NCI-H2029 (cell line): ENCODE measurements at regions not wholly inside any gene's neighbourhood (a gene's known extent, or its start where the extent isn't known, plus 50 kb on each side); places are given as distances from the start of the nearest gene placed in this dataset.

Experiments
- DNase-seq: peaks from one replicate; lab custom pipeline; 2025; lab: John Stamatoyannopoulos, UW

DNA sequence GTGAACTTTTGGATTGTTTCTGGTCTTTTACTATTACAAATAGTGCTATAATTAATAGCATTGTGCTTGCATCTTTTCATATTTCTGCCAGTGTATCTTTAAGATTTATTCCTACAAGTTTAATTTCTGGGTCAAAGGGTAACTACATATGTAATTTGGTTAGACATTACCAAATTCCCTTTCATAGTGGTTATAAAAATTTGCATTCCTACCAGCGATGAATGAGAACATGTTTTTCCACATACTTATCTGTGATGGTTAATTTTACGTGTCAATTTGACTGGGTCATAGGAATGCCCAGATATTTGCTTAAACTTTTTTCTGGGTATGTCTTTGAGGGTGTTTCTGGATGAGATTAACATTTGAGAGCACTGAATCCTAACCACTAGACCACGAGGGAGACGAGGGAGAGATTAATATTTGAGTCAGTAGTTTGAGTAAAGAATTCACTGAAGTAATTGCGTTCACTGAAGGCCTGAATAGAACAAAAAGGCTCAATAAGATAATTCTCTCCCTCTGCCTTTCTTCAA lies 132.3 kb upstream of the NEO1 start:
- DNase-seq: no peak

DNA sequence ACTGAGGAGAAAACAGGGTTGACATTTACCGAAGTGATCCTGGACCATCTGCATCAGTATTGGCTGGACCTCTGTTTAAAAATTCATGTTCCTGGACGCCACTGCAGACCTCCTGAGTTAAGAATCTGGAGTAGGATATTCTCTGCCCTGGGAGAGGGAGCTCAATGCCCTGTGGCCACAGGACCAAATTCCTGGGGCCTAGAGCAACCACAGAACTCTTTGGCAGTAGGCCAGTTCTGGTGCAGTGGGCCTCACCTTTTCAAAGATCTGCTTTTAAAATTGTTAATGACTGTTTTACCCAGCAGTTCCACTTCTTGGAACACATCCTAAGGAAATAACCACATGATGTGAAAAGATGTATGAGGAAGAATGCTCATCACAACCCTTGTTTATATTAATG lies 133.3 kb upstream of the ADPGK start:
- DNase-seq: no peak

DNA sequence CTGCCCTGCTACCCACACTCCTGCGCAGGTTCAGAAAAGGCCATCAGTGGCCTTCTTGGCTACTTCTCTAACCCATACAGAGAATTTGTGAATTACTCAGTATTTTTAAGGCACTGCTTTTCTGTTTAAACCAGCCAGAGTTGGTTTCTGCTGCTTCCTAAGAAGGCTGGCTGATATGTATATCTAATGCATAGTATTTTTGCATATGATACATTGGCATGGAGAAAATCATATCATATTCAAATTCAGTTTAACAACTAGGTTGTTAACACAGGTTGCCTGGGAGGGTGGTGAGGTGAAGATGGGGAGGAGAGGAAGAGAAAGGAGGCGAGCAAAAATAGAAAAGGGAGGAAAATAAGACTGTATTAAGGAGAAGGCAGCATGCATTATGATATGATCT lies 132.8 kb upstream of the ADPGK start:
- no peak for DNase-seq

DNA sequence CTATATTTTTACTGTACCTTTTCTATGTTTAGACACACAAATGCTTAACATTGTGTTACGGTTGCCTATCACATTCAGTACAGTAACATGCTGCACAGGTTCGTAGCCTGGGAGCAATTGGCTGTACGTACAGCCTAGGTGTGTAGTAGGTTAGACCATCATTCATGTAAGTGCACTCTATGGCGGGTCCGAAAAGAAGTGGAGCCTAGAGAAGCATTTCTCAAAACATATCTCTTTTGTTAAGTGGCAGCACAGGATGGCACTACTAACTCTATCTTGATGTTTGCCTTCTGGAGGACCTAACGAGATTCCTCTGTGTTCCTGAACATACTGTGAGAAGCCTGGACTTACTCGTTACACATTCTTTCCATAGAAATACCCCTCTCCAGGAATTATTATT lies 132.3 kb upstream of the ADPGK start:
- no peak for DNase-seq

DNA sequence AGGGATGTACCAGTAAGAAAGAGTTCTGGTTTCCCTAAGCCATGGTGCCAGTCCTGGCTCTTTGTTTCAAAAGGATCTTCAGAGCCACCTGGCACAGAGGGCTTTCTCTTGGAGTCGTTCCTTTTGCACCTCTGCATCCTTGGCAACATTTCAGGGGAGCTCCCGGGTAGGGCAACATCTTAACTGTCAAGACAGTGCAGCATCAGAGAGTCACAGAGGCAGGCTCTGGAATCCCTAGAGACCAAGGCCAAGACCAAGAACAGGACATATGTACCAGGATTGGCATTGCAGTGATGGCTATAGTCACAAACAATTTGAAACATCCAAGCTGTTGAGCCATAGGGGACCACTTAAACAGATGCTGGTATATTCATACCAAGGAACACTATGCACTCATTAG lies 129.4 kb upstream of the ADPGK start:
- no peak for DNase-seq

DNA sequence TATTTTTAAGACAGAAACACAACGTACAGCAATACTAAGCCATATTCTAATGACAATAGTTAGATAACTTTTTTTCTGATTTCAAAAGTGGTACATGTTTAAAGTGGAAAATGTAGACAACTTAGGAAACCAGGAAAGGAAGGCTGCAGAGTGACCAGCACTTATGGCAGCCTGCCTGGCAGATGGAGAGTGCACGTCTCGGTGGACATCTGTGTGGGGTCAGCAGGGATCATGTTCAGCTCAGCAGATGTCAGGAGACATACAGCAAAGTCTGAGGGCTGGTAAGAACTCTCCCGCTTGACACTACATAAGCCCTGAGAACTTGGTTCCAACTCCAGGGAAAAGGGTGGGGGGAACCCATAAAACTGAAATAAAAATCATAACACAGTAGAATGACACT lies 128.6 kb upstream of the ADPGK start:
- DNase-seq: no peak

DNA sequence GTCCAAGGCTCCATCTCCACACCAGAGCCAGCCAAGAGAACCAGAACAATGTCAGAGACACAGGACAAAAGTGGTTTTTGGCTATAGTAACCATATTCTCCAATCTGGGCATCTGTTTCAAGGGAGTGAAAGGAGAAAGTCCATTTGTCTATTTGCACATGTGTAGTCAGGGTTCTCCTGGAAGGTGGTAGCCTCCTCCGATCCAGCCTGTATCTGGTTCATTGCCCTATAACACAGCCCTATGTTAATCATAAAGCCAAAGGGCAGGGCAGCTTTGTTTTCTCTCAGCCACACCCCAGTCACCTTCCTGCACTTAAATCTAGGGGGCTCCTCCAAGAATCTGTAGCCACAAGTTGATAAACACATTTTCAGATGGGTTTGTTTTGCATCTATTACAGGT lies 128.1 kb upstream of the ADPGK start:
- no peak for DNase-seq

DNA sequence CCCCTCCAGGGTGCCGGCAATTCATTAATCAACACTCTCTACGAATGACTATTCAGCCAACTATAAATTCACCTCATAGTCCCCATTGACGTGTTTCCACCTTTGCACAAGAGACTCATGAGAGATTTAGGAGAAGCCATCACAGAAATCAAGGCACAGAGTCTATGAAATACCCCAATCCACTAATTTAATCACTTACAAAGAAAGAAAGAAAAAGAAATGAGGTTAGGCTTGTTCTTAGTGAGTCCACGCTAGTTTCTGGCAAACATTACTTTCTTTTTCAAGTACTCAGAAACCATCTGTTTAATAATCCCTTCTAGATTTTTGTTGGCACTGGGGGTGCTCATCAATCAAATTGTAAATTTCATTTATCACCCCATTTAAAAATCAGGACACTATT lies 125.2 kb upstream of the ADPGK start:
- DNase-seq: no peak

DNA sequence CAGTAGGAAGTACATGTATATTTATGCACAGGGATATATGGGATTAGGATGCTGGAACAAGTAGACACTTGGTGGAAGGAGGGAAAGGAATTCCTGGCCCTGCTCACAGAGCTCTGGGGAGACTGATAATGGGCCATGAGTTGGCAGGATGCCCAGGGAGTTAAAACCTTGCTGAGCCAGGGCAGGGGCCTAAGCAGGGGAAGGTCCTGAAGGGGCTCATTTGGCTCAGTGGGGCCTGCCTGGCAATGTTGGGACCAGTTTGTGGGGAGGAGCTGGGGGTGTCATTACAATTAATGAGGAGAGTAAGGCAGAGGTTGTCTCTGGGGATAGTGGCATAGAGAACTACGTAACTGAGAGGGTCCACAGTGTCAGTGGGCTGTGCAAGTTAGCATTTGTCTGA lies 124.2 kb upstream of the ADPGK start:
- DNase-seq: no peak

DNA sequence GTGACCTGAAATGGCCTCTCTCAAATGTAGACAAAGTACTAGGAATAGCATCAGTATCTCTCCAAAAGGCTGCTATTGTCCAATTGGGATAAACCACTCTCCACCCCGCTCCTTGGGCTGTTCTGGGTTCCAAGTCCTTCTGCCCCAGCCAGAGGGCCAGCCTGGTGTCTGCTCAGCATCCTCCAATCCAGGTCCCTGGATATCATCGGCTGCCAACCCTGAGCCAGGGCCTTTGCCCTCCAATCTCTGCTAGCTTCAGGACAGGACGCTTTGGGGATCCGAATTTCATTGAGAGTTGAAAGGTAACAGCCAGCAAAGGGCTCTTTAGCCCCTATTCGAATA lies 119.3 kb upstream of the ADPGK start:
- no peak for DNase-seq

DNA sequence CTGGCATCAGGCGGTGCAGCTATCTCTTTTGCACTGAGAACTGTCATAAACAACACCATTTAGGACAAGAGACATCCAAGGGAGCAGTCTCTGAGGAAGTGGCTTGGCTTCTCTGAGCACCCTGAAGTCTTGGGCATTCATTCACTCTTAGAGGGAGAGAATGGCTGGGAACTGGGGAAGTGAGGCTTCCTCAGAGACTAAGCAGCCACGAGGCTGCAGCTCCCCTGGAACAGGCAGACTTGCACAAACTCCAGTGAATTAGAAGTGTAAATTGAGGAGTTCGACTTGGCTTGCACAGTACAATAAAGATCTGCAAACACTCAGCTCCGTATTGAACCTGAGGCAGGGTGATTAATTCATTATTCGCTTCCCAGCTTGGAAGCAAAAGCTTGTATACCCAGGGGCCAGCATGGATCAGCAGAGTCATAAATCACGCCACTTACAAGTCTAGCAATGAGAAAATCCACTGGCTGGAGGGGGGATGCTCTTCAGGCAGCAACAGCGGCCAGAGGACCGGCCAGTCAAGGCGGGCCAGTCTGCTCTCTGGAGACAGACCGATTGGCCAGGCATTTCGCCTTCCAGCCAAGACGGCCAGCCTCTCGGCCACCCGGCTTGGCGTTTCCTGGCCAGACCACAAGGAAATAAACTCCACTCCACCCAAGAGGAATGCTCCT lies 118.8 kb upstream of the ADPGK start:
- no peak for DNase-seq

DNA sequence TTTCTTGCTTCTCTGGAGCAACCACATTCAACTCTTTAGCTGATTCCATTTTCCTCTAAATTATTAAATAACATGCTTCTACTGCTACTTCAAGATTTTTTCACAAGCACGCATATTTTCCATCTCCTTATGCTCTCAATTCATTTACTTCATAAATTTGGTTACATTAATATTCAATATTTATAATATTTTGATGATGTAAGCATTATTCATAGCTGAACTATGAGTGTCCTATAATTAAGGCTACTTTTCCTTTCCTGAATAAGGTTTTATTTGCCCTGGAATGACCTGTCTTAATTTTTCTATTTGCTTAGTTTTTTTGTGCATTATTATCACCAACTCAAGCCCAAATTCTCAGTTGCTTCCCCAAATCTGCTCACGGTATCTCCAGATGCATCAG lies 109.4 kb upstream of the ADPGK start:
- no peak for DNase-seq

DNA sequence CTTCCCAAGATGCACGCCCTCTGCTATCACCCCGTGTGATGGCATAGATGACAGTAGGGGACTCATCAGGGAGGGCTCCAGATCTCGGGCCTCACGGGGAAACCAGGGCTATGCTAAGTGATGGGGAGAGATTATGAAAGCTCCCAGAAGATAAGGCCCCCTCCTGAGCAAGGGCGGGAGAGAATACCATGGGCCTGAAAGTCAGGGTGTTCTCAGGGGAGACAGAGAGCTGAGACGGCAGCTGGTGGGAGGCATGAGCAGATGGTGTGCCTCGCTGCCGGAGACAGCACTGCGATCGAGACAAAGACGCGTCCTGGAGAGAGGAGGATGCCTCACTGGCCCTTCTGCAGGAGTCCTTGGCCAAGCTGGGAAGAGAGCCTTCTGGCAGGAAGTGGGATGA lies 106.5 kb upstream of the ADPGK start:
- DNase-seq: no peak

DNA sequence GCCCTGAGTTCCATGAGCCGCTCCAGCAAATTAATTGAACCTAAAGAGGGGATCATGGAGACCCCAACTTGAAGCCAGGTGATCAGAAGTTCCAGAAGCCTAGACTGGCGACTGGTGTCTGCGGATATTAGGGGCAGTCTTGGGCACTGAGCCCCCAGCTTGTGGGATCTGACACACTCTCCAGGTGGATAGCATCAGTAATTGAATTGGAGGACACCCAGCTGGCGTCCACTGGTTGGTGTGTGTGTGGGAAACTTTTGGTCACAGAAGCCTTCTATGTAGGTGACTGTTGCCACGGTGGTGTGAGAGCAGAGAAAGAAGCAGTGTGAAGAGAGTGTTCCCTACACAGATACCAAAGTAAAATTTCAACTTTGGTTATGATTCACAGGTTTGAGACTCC lies 106.0 kb upstream of the ADPGK start:
- DNase-seq: no peak

DNA sequence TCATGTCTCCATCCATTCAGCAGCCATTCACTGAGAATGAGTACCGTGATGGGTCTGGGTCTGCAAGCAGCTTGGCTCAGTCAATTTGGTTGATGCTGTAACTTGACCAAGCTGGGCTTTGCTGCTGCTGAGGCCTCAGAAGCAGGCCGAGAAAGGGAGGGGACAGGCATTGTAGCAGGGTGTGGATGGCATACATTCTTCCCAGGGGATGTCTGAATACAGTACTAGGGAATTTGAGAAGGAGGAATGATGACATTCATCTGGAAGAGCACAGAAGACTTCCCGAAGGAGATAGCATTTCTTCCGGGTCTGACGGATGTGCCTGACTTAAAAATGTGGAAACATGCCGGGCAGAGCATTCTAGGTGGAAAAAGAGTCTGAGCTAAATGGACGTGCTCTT lies 105.3 kb upstream of the ADPGK start:
- DNase-seq: no peak

DNA sequence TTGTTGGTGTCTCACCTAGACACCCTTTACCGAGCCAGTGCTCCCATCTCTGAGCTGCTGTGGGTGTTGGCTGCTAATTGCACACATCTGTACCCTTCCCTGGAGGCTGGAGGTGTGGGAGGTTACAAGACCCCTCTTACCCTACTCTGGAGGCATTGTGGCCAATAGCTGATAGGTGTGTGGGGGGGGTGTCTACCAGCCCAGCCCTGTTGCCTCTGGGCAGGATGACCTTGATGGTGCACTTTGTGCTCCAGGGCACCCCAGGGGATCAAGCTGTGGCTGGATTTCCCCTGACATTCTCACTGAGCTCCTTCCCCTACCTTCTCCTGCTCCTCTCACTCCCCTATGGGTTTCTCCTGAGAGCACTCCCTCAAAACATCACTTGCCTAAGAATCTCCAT lies 104.7 kb upstream of the ADPGK start:
- no peak for DNase-seq

DNA sequence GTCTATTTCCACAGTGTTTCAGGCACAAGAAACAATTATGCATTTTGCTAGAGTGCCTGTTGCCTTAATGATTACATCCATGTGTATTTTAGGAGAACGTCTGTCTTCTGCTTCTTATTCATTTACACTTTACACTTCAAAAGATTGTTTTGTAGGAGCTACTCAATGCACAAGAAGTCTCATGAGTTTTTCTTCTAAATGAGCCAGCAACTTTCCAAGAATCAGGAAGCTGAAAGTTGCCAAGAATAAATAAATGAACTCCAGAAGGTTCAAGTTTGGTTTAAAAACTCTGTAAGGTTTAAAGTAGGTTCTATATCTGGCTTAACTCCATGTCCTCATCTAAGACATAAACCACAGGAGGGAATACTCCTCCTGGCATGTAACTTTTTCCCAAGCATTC lies 103.8 kb upstream of the ADPGK start:
- no peak for DNase-seq

DNA sequence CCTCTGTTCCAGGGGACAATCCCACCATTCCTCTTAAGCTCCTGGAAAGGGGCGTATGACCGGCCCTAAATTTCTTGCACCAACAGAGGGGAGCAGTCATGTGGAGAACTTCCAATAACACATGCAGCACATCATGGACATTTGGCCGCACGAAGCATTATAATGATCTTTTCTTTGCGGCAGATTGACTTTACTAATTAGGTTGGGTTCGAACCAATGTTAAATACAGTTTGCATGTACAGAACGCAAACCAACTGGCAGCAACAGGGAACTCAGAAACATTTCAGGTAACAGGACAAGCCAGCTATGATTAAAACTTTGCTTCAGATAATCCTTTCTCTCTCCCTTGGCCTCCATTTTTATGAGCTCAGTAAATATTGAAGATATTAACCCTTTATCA lies 100.8 kb upstream of the ADPGK start:
- no peak for DNase-seq

DNA sequence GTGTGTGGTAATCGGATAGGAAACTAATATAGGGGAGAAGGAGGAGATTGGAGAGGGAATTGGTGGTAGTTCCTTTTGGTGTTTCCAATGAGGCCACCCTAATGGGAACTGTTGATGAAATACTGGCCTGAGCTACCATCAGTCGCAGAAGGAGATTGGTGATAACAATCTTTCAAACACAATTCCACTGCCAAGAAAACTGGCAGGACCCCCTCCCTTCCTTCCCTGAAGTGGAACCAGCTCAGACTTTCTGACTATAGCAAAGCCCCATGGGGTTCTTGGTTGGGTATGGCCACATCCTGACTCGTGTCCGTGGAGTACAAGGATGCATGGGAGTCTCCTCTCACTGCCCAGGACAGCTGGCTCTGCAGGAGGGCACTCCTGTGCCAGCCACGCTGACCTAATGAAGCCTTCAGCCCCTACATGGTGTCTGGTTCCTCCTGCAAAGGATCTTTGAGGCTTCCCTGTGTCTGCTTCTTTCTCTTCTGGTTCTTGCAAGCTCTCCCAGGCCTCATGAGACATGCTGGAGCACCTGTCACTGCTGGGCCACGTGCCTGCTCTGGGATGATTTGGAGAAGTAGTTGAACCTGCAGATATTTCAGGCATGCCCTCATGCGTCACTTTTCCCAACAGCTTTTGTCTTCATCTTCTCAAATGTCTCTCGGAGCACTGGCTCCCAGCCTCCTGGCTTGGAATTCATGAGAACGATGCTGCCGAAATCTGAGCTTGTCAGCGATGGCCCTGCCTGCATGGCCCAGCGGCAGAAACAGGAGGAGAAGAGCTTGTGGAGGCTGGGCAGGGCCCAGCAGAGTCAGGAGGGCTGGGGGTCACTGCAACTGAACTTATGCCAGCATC lies 90.0 kb upstream of the ADPGK start:
- DNase-seq: no peak

DNA sequence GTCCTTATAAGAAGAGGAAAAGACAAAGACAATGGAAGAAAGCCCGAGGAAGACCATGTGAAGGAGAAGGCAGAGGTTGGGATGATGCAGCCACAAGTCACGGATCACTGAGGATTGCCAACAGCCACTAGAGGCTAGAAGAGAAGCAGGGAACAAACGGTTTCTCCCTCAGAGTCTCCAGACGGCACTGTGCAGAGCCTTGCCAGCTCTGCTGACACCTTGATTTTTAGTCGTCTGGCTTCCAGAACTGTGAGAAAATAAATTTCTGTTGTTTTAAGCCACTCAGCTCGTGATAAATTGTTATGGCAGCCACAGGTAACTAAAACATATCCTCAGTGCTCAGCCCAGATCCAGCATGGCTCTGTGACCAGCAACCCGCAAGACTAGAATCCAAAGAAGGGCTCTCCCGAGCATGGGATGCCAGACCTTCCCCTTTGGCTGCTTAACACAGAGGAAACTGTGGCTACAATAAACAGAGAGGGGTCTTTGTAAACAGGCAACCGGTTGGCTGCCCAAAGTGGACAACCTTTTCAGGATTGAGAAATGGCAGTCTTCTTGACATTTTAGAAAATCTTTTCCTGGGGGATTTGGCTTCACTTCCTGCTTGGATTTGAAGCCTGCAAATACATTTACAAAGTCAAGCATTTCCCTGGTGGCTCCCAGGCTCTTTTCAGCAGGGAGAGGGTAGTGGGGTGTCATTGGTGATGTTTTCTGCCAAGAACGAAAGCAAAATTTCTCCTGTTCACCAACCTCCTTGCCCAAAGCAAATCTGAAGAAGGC lies 88.7 kb upstream of the ADPGK start:
- no peak for DNase-seq

DNA sequence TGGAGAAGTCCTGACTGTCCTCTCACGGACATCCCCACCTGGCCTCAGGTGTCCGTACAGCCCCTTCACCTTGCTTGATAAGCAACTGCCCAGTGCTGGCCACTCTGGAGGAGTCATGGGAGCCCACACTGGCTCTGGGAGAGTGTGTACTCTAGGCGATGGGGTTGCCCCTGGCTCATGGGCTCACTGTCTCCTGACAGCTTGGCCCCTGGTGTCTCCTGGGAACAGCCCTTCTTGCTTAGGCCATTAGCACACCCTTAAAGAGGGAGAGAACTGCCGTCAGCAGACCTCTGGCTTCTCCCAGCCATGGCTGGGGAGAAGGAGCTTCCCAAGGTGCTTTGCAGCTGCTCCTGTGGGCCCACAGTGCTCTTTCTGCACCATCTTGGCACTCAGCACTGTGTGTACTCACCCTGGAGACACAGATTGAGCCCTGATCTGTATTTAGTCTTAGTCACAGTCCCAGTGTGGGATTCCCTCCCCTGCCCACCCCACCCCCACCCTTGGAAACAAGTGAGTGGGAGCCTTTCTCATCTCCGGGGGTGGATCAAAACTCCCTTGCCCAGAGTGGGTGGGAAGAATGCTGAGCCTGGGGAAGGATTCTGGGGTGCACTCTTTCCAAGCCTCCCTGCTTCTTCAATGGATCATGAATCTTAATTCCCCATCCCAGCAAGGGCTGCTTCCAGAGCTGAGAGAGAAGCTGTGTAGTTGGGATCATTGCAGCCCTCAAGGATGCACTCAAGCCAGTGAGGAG lies 83.5 kb upstream of the ADPGK start:
- DNase-seq: no peak

DNA sequence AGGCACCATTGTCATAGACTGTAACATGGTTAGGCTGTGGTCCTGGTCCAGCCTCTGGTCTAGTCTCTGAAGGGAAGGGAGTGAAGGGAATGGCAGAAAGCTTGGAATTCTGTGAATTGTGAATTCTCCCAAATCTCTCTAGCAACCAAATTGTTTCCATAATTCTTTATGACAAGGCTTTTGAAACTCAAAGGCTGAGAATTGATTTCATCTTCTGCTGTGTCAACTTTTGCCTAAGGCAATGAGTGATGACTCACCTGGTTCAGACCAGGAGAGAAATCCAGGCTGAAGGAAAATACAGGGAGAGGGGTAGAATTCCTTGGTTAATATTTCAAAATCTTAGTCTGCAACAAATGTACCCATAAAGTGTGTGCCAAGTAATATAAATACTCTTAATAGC lies 82.6 kb upstream of the ADPGK start:
- DNase-seq: no peak
